ENCODE measurements at regions not wholly inside any gene's neighbourhood (a gene's known extent, or its start where the extent isn't known, plus 50 kb on each side); places are given as distances from the start of the nearest gene placed in this dataset.

GRCh38 chr4:138045036-138045435, 197.1 kb downstream of the SLC7A11 start (continued):
- no peak for TF ChIP-seq SIN3A (IDR thresholded peaks at IDR 0.05; ENCODE audit: low read depth, low read length)
- TF ChIP-seq ZNF24 (IDR thresholded peaks at IDR 0.05) = no peak
- TF ChIP-seq YY1 (IDR thresholded peaks at IDR 0.05; ENCODE audit: low read depth, low read length) = no peak
- no peak for TF ChIP-seq BCL11A (IDR thresholded peaks at IDR 0.05; ENCODE audit: low read depth, low read length)

- Histone ChIP-seq H3K9me3 (replicated peaks; ENCODE audit: control insufficient read depth, insufficient read depth, low read length) (no peaks in the 10 kb centered on the region), H4K20me1 (ENCODE audit: control insufficient read depth, insufficient read depth) (no peaks in the 10 kb centered on the region), H2AFZ (ENCODE audit: control insufficient read depth, low read depth, low read length) (no peak overlapping the region), H3K4me3 (no peak overlapping the region), H3K27ac (ENCODE audit: control insufficient read depth, insufficient read depth) (no peak overlapping the region), H3K4me1 (ENCODE audit: control insufficient read depth, insufficient read depth, low read length) (no peaks in the 10 kb centered on the region), H3K9ac (ENCODE audit: control insufficient read depth, insufficient read depth, low read length) (no peak overlapping the region), H3K27me3 (replicated peaks in 1 of 2; ENCODE audit: control insufficient read depth in 2 of 2, insufficient read depth in 2 of 2, low read length in 1 of 2) (no peaks in the 10 kb centered on the region), H3K4me2 (ENCODE audit: control insufficient read depth, insufficient read depth) (no peak overlapping the region), H3K36me3 (ENCODE audit: control insufficient read depth in 2 of 2, insufficient read depth in 2 of 2, low read length in 1 of 2) (no peaks in the 10 kb centered on the region), H3K79me2 (ENCODE audit: control insufficient read depth, insufficient read depth, low read length) (no peaks in the 10 kb centered on the region)
- TF ChIP-seq ZNF207 (IDR thresholded peaks at IDR 0.05; ENCODE audit: borderline replicate concordance) = no peak
- no peak for TF ChIP-seq HDAC2 (IDR thresholded peaks at IDR 0.05)
- POLR2A ChIA-PET = no interaction called here
- RAD21 ChIA-PET (ENCODE audit: unreplicated experiment) = interaction anchor here (0.7 to 2.1 kb wide), 3 partner anchors 52 to 642 kb away, joined by 3 to 8 read pairs (median 3); no protein-coding TSS in a partner anchor
- no TSS peak for BruUV-seq (replicated peaks)
- ATAC-seq (no peak), DNase-seq (ENCODE audit: low read depth, low spot score) (no peak), FAIRE-seq (no peak)
- WGBS (ENCODE audit: insufficient coverage, insufficient replicate concordance, low lambda C conversion rate, missing lambda C conversion rate) = 0% methylated on average over 2 of the region's 2 CpGs
- SMC1A ChIA-PET (ENCODE audit: uncharacterized antibody, unreplicated experiment) = interaction anchor here (1.0 to 6.5 kb wide), 4 partner anchors 39 to 641 kb away, joined by 3 to 73 read pairs (median 18); no protein-coding TSS in a partner anchor
- CTCF ChIA-PET = interaction anchor here (5.2 to 6.2 kb wide), 2 partner anchors 50 to 144 kb away, joined by 29 to 60 read pairs; no protein-coding TSS in a partner anchor
- intact Hi-C loops (cut with micrococcal nuclease; ENCODE audit: unreplicated experiment) = loop anchor here (5.0 kb wide), 2 partner anchors 368 to 483 kb away; no protein-coding TSS in a partner anchor
- in situ Hi-C loops (cut with MboI) = loop anchor here (5.0 kb wide), 1 partner anchor 643 kb away; no protein-coding TSS in a partner anchor
These were observed 203.1 kb downstream of the SLC7A11 start for GRCh38 chr4:138039010-138039409.

- ChIA-PET POLR2A (no interaction called here), CTCF (interaction anchor here (0.8 to 6.2 kb wide), 6 partner anchors 52 to 485 kb away, joined by 3 to 60 read pairs (median 12); no protein-coding TSS in a partner anchor), SMC1A (ENCODE audit: uncharacterized antibody, unreplicated experiment) (interaction anchor here (1.0 to 6.5 kb wide), 4 partner anchors 14 to 642 kb away, joined by 3 to 73 read pairs (median 17); no protein-coding TSS in a partner anchor), RAD21 (ENCODE audit: unreplicated experiment) (interaction anchor here (1.3 to 2.1 kb wide), 3 partner anchors 145 to 643 kb away, joined by 3 to 8 read pairs (median 5); no protein-coding TSS in a partner anchor)
- H3K9ac ChIP-seq (ENCODE audit: control insufficient read depth, insufficient read depth, low read length) = no peak overlapping the region
- WGBS (ENCODE audit: insufficient coverage, insufficient replicate concordance, low lambda C conversion rate, missing lambda C conversion rate) = 14% methylated on average over 3 of the region's 3 CpGs
- BruUV-seq (replicated peaks) = no TSS peak
- ATAC-seq = no peak
- H3K27ac ChIP-seq (ENCODE audit: control insufficient read depth, insufficient read depth) = no peak overlapping the region
- H3K79me2 ChIP-seq (ENCODE audit: control insufficient read depth, insufficient read depth, low read length) = no peaks in the 10 kb centered on the region
- no peak overlapping the region for H2AFZ ChIP-seq (ENCODE audit: control insufficient read depth, low read depth, low read length)
- no peak for DNase-seq (ENCODE audit: low read depth, low spot score)
- no peak overlapping the region for H3K4me3 ChIP-seq
- H3K9me3 ChIP-seq (replicated peaks; ENCODE audit: control insufficient read depth, insufficient read depth, low read length) = no peaks in the 10 kb centered on the region
- no peak overlapping the region for H3K4me2 ChIP-seq (ENCODE audit: control insufficient read depth, insufficient read depth)
- no peaks in the 10 kb centered on the region for H3K27me3 ChIP-seq (replicated peaks in 1 of 2; ENCODE audit: control insufficient read depth in 2 of 2, insufficient read depth in 2 of 2, low read length in 1 of 2)
- no peaks in the 10 kb centered on the region for H4K20me1 ChIP-seq (ENCODE audit: control insufficient read depth, insufficient read depth)
- no peak for FAIRE-seq
- no peaks in the 10 kb centered on the region for H3K36me3 ChIP-seq (ENCODE audit: control insufficient read depth in 2 of 2, insufficient read depth in 2 of 2, low read length in 1 of 2)
- intact Hi-C loops (cut with micrococcal nuclease; ENCODE audit: unreplicated experiment) (loop anchor here (5.0 kb wide), 2 partner anchors 370 to 485 kb away; no protein-coding TSS in a partner anchor), in situ Hi-C loops (cut with MboI) (loop anchor here (5.0 kb wide), 1 partner anchor 645 kb away; no protein-coding TSS in a partner anchor)
- TF ChIP-seq NRF1 (conservative IDR thresholded peaks at IDR 0.05; ENCODE audit: low read depth, low read length) = no peak
- TF ChIP-seq POLR2AphosphoS5 (IDR thresholded peaks at IDR 0.05; ENCODE audit: low read length) = no peak
- H3K4me1 ChIP-seq (ENCODE audit: control insufficient read depth, insufficient read depth, low read length) = no peaks in the 10 kb centered on the region
These were observed 204.5 kb downstream of the SLC7A11 start for GRCh38 chr4:138037696-138038095.

Measured in GM12878 (cell line).